HL-60 (cell line): ENCODE measurements at regions not wholly inside any gene's neighbourhood (a gene's known extent, or its start where the extent isn't known, plus 50 kb on each side); places are given as distances from the start of the nearest gene placed in this dataset.

Experiments used
- CTCF ChIP-seq: IDR thresholded peaks from one replicate; pipeline ENCODE4 v1.5.1; 2011; ENCODE audit warnings: low read length, control low read depth, inconsistent platforms; ENCODE audit not compliant: insufficient read depth
- POLR2AphosphoS5 ChIP-seq: IDR thresholded peaks from 2 replicates; pipeline ENCODE4 v1.6.1; 2012; ENCODE audit warnings: low read depth
- TF ChIP-seq, protein P1 (sequence below): IDR thresholded peaks from 2 replicates; pipeline ENCODE4 v1.6.1; 2012; ENCODE audit warnings: low read depth; ENCODE audit not compliant: insufficient replicate concordance

GRCh38 chr5:3163626-3164025 lies 412.1 kb upstream of the IRX2 start:
- TF ChIP-seq, protein P1, sequence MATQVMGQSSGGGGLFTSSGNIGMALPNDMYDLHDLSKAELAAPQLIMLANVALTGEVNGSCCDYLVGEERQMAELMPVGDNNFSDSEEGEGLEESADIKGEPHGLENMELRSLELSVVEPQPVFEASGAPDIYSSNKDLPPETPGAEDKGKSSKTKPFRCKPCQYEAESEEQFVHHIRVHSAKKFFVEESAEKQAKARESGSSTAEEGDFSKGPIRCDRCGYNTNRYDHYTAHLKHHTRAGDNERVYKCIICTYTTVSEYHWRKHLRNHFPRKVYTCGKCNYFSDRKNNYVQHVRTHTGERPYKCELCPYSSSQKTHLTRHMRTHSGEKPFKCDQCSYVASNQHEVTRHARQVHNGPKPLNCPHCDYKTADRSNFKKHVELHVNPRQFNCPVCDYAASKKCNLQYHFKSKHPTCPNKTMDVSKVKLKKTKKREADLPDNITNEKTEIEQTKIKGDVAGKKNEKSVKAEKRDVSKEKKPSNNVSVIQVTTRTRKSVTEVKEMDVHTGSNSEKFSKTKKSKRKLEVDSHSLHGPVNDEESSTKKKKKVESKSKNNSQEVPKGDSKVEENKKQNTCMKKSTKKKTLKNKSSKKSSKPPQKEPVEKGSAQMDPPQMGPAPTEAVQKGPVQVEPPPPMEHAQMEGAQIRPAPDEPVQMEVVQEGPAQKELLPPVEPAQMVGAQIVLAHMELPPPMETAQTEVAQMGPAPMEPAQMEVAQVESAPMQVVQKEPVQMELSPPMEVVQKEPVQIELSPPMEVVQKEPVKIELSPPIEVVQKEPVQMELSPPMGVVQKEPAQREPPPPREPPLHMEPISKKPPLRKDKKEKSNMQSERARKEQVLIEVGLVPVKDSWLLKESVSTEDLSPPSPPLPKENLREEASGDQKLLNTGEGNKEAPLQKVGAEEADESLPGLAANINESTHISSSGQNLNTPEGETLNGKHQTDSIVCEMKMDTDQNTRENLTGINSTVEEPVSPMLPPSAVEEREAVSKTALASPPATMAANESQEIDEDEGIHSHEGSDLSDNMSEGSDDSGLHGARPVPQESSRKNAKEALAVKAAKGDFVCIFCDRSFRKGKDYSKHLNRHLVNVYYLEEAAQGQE, result no peak
- no peak for TF ChIP-seq CTCF
- TF ChIP-seq POLR2AphosphoS5, result no peak
